IPS DF 6.9 (cell line): ENCODE measurements at regions not wholly inside any gene's neighbourhood (a gene's known extent, or its start where the extent isn't known, plus 50 kb on each side); places are given as distances from the start of the nearest gene placed in this dataset.

ENCODE experiments used
- DNase-seq: peaks from one replicate; pipeline ENCODE4 v3.0.0-alpha.2; 2013; ENCODE audit warnings: low read depth, low spot score
- H3K27ac ChIP-seq: one replicate; pipeline ENCODE4 v1.5.1; 2013; ENCODE audit warnings: low read length, control low read depth
- H3K27me3 ChIP-seq: 2 replicates; pipeline ENCODE4 v1.6.1; 2013; ENCODE audit warnings: mild to moderate bottlenecking, low read length; ENCODE audit not compliant: control insufficient read depth, insufficient read depth
- H3K36me3 ChIP-seq: 2 replicates; pipeline ENCODE4 v1.6.1; 2013; ENCODE audit warnings: low read length; ENCODE audit not compliant: control insufficient read depth, insufficient read depth
- H3K4me1 ChIP-seq: 2 replicates; pipeline ENCODE4 v1.6.1; 2013; ENCODE audit warnings: low read length; ENCODE audit not compliant: control insufficient read depth, insufficient read depth
- H3K4me3 ChIP-seq: 2 replicates; pipeline ENCODE4 v1.5.1; 2013; ENCODE audit warnings: mild to moderate bottlenecking, low read length
- H3K9me3 ChIP-seq: 2 replicates; pipeline ENCODE4 v1.6.1; 2013; ENCODE audit warnings: low read length, inconsistent platforms; ENCODE audit not compliant: control insufficient read depth, insufficient read depth
- WGBS: extraction: QIAGEN DNeasy Blood & Tissue Kit; methylation state at CpG from one replicate; pipeline ENCODE4 v1.1.7; 2013; ENCODE audit warnings: mixed read lengths, missing lambda C conversion rate; ENCODE audit not compliant: insufficient read length, insufficient coverage; 5-methylcytosine and 5-hydroxymethylcytosine counted together

DNA sequence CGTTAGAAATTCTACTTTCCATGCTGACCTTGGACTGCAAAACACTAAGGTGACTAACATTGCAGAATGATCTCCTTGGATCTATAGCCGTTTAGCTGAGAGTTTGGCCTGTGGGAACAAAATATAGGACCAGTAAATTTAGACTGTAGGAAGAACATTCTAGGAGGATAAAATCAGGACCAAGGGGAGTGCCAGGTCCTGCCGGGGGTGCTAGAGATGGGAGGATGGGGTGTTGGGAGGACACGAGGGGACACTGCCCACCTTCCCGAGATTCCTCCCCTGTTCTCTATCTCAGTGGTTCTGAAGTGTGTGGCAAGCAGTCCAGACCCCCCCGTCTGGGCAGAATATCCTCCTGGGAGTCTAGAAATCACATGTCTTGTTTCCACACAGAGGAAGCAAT lies 445.2 kb downstream of the ZSWIM6 start:
- Histone ChIP-seq H3K36me3 (no peaks in the 10 kb centered on the region), H3K9me3 (no peaks in the 10 kb centered on the region), H3K4me3 (no peak overlapping the region), H3K4me1 (no peaks in the 10 kb centered on the region), H3K27ac (no peak overlapping the region), H3K27me3 (no peaks in the 10 kb centered on the region)
- DNase-seq = no peak
- no CpG with 5 or more reads among the region's 6 CpGs for WGBS

- H3K9me3 ChIP-seq = no peaks in the 10 kb centered on the region
- WGBS = no CpG with 5 or more reads among the region's 2 CpGs
These were observed 447.7 kb downstream of the ZSWIM6 start for GRCh38 chr5:61779743-61780142.

GRCh38 chr5:61783481-61783880 lies 451.4 kb downstream of the ZSWIM6 start:
- H3K4me1 ChIP-seq = no peaks in the 10 kb centered on the region
- H3K27me3 ChIP-seq = no peaks in the 10 kb centered on the region
- WGBS = no CpG with 5 or more reads among the region's 2 CpGs
- no peak overlapping the region for H3K27ac ChIP-seq
- no peak overlapping the region for H3K4me3 ChIP-seq
- DNase-seq = no peak
- no peaks in the 10 kb centered on the region for H3K36me3 ChIP-seq
- no peaks in the 10 kb centered on the region for H3K9me3 ChIP-seq

More at GRCh38 chr5:61779743-61780142, 447.7 kb downstream of the ZSWIM6 start:
- H3K36me3 ChIP-seq = no peaks in the 10 kb centered on the region
- no peak overlapping the region for H3K4me3 ChIP-seq
- H3K27ac ChIP-seq = no peak overlapping the region
- DNase-seq = no peak
- H3K27me3 ChIP-seq = no peaks in the 10 kb centered on the region
- no peaks in the 10 kb centered on the region for H3K4me1 ChIP-seq

- no peaks in the 10 kb centered on the region for H3K27me3 ChIP-seq
- no peak for DNase-seq
- H3K4me3 ChIP-seq = no peak overlapping the region
- H3K9me3 ChIP-seq = no peaks in the 10 kb centered on the region
- no peaks in the 10 kb centered on the region for H3K36me3 ChIP-seq
- no CpG with 5 or more reads among the region's 6 CpGs for WGBS
- H3K27ac ChIP-seq = no peak overlapping the region
- no peaks in the 10 kb centered on the region for H3K4me1 ChIP-seq
These were observed 452.3 kb downstream of the ZSWIM6 start for GRCh38 chr5:61784341-61784740.

DNA sequence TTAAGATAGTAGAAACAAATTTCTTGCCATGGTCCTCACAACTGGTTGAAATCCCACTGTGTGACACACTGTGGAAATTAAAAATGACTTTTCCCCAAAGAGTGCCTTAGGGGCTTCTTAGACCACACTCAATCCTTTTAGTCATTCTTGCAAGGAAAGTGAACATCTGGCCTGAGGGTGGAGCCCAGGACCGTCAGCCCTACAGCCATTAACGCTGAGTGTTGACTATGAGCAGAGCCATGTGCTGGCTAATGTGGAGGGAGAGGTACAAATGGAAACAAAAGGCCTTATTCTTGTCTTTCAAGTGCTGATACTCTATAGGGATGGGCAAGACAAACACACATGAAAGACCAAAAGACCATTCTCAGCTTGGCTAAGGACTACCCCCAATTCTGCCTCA lies 456.5 kb downstream of the ZSWIM6 start:
- Histone ChIP-seq H3K4me3 (no peak overlapping the region), H3K36me3 (no peaks in the 10 kb centered on the region), H3K27me3 (no peaks in the 10 kb centered on the region), H3K27ac (no peak overlapping the region), H3K9me3 (no peaks in the 10 kb centered on the region), H3K4me1 (no peaks in the 10 kb centered on the region)
- DNase-seq = no peak
- no CpG with 5 or more reads among the region's 2 CpGs for WGBS

DNA sequence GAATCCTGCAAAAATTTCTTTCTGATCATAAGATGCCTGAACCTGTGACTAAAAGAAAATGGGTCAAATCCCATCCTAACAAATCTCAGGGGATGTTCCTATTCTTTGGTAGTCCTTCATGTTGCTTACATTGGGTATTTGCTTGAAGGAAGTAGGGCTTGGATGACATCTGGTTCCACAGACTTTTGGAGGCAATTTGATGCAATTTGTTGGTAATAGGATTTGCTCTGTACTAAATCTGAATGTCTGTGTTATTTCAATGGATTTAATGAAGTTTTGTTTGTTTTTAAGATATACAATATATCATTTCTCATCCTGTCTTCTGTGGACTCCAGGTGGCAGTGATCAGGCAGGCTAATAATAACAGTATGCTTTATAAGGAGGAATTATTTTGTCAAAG lies 457.9 kb downstream of the ZSWIM6 start:
- DNase-seq = no peak
- H3K4me1 ChIP-seq = no peaks in the 10 kb centered on the region
- H3K27me3 ChIP-seq = no peaks in the 10 kb centered on the region
- H3K4me3 ChIP-seq = no peak overlapping the region
- H3K27ac ChIP-seq = no peak overlapping the region
- no peaks in the 10 kb centered on the region for H3K36me3 ChIP-seq
- no peaks in the 10 kb centered on the region for H3K9me3 ChIP-seq

- Histone ChIP-seq H3K27me3 (no peaks in the 10 kb centered on the region), H3K36me3 (no peaks in the 10 kb centered on the region), H3K27ac (no peak overlapping the region), H3K4me1 (no peaks in the 10 kb centered on the region), H3K9me3 (no peaks in the 10 kb centered on the region), H3K4me3 (no peak overlapping the region)
- no CpG with 5 or more reads among the region's 2 CpGs for WGBS
- DNase-seq = no peak
These were observed 458.6 kb downstream of the ZSWIM6 start for GRCh38 chr5:61790678-61791077.

- no peaks in the 10 kb centered on the region for H3K36me3 ChIP-seq
- H3K27me3 ChIP-seq = no peaks in the 10 kb centered on the region
- no CpG with 5 or more reads among the region's 4 CpGs for WGBS
- H3K4me3 ChIP-seq = no peak overlapping the region
- no peaks in the 10 kb centered on the region for H3K9me3 ChIP-seq
- no peak overlapping the region for H3K27ac ChIP-seq
- DNase-seq = no peak
- H3K4me1 ChIP-seq = no peaks in the 10 kb centered on the region
These were observed 464.7 kb downstream of the ZSWIM6 start for GRCh38 chr5:61796773-61797172.

DNA sequence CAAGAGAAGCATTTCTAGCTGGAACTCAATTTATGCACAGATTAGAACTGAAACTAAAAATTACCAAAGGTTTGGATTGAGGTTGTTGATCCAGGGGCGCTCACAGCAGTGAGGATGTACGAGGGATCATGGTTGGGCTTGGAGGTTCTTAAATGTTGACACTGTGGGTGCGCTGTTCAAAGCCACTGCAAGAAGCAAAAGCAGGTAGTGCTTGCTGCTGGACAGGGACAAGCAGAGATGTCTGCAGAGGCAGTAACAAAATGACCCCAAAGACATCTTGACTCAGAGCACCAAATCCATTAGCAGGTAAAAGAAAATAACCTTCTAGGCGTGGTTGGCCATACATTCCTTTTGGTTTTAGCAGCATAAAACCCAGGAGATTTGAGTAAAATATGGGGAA lies 468.4 kb downstream of the ZSWIM6 start:
- Histone ChIP-seq H3K4me1 (no peaks in the 10 kb centered on the region), H3K36me3 (no peaks in the 10 kb centered on the region), H3K9me3 (no peaks in the 10 kb centered on the region), H3K27me3 (no peaks in the 10 kb centered on the region), H3K4me3 (no peak overlapping the region), H3K27ac (no peak overlapping the region)
- DNase-seq = no peak
- no CpG with 5 or more reads among the region's 4 CpGs for WGBS

DNA sequence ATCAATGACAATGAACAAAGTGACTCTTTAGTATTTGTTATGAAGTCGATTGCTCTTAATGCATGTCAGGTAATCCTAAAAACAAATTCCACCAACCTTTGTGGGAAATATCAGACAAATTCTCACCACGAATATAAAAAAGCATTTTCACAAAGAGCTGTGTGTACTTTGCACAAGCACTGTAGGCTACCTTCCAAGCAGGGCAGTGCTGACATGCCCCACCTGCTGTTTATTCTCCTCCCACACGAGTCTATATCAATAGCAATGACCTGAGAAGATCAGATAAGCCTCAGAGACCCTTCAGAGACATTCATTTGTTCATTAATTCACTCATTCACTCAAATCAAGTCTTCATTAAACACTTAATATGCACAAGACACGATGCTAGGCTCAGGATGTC lies 469.1 kb downstream of the ZSWIM6 start:
- WGBS = no CpG with 5 or more reads among the region's 4 CpGs
- H3K9me3 ChIP-seq = no peaks in the 10 kb centered on the region
- no peaks in the 10 kb centered on the region for H3K27me3 ChIP-seq
- H3K36me3 ChIP-seq = no peaks in the 10 kb centered on the region
- H3K4me3 ChIP-seq = no peak overlapping the region
- no peak for DNase-seq
- H3K27ac ChIP-seq = no peak overlapping the region
- H3K4me1 ChIP-seq = no peaks in the 10 kb centered on the region

GRCh38 chr5:61802456-61802855 lies 470.4 kb downstream of the ZSWIM6 start:
- no peaks in the 10 kb centered on the region for H3K27me3 ChIP-seq
- H3K9me3 ChIP-seq = no peaks in the 10 kb centered on the region
- no peak for DNase-seq
- H3K4me3 ChIP-seq = no peak overlapping the region
- no peaks in the 10 kb centered on the region for H3K36me3 ChIP-seq
- H3K4me1 ChIP-seq = no peaks in the 10 kb centered on the region
- no peak overlapping the region for H3K27ac ChIP-seq
- no CpG with 5 or more reads among the region's 2 CpGs for WGBS
